Thyroid gland (tissue), 4 donors: ENCODE measurements at regions not wholly inside any gene's neighbourhood (a gene's known extent, or its start where the extent isn't known, plus 50 kb on each side); places are given as distances from the start of the nearest gene placed in this dataset.

Source experiments
- CTCF ChIP-seq, 6 experiments: fragments of 200-600 bp in 3 of 6; fragments of 450-650 bp in 3 of 6; sonication (generic) in 3 of 6; IDR thresholded peaks; one replicate each; pipeline ENCODE4 v1.5.1; 2016 to 2019; ENCODE audit warnings: antibody characterized with exemption in 6 of 6, mild to moderate bottlenecking in 2 of 6, inconsistent platforms in 1 of 6, moderate library complexity in 1 of 6
- POLR2A ChIP-seq, 2 donors: fragments of 450-650 bp; IDR thresholded peaks; one replicate each; pipeline ENCODE4 v1.6.1; 2017; ENCODE audit warnings: antibody characterized with exemption in 2 of 2, mild to moderate bottlenecking in 2 of 2, moderate library complexity in 1 of 2

DNA sequence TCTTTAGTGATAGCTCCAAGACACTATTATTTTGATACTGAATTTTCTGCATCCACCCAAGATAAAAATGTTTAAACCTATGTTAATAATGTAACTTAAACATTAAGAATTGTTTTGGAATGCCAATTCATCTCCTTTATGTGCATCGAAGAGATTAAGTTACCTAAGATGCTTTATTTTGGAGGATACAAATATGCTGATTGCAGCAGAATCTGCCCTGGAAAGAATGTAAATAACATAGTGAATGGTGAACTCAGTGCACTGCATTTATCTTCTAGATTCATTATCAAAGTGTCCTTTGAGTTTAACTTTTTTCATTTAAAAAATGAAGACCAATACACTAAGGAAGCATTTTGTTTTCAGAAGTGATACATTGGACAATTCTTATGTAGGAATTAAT is 757.2 kb downstream of the MRPL39 start:
- TF ChIP-seq CTCF (IDR thresholded peaks at IDR 0.05) (no peak), POLR2A (IDR thresholded peaks at IDR 0.05) (no peak)
